ENCODE measurements at regions not wholly inside any gene's neighbourhood (a gene's known extent, or its start where the extent isn't known, plus 50 kb on each side); places are given as distances from the start of the nearest gene placed in this dataset.

DNA sequence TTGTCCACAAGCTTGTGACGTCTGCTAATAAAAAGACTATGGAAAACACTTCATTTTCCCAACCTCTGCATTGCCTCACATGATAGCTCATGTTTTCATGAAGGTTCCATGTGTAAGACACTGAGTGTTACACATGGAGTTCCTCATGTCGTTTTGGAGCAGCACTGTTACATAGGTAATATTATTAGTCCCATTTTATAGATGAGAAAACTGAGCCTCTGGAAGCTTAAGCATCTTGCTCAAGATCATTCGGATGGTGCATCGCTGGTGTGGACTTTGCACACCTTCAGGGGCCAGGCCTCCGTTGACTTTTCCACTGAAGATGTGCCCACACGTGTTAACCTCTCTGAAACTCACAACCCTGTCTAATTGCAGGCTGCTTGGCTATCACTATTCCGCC is 743.4 kb downstream of the UQCRFS1 start:
- TF ChIP-seq, protein P1, sequence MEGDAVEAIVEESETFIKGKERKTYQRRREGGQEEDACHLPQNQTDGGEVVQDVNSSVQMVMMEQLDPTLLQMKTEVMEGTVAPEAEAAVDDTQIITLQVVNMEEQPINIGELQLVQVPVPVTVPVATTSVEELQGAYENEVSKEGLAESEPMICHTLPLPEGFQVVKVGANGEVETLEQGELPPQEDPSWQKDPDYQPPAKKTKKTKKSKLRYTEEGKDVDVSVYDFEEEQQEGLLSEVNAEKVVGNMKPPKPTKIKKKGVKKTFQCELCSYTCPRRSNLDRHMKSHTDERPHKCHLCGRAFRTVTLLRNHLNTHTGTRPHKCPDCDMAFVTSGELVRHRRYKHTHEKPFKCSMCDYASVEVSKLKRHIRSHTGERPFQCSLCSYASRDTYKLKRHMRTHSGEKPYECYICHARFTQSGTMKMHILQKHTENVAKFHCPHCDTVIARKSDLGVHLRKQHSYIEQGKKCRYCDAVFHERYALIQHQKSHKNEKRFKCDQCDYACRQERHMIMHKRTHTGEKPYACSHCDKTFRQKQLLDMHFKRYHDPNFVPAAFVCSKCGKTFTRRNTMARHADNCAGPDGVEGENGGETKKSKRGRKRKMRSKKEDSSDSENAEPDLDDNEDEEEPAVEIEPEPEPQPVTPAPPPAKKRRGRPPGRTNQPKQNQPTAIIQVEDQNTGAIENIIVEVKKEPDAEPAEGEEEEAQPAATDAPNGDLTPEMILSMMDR (conservative IDR thresholded peaks at IDR 0.05) = no peak

More for the DNA sequence above, 743.4 kb downstream of the UQCRFS1 start:
- Mint-ChIP-seq H3K36me3 (ENCODE audit: insufficient read depth in 1 of 3, low read depth in 3 of 3) (no peaks in the 10 kb centered on the region), H3K27ac (no peak overlapping the region), H3K9me3 (no peaks in the 10 kb centered on the region; a peak in 1 of 5 replicates), H3K4me1 (peaks cover 16 to 21% of the 10 kb centered on the region in 2 experiments), H3K4me3 (no peak overlapping the region), H3K27me3 (ENCODE audit: low read depth) (no peaks in the 10 kb centered on the region)
- Histone ChIP-seq H3K27ac (ENCODE audit: insufficient read length, low read depth, low read length) (no peak overlapping the region), H4K8ac (replicated peaks; ENCODE audit: insufficient read length, low read depth, low read length) (no peak overlapping the region), H3K4ac (ENCODE audit: low read depth, low read length) (no peak overlapping the region), H3K23ac (ENCODE audit: insufficient read length, low read depth, low read length) (no peak overlapping the region), H4K5ac (ENCODE audit: insufficient read length, low read depth, low read length) (no peak overlapping the region), H4K91ac (ENCODE audit: insufficient read length, low read depth, low read length) (no peak overlapping the region), H3K79me2 (ENCODE audit: insufficient read depth, low read length) (no peaks in the 10 kb centered on the region), H2BK15ac (ENCODE audit: low read depth, low read length) (no peak overlapping the region), H3T11ph (ENCODE audit: low read length) (no peak overlapping the region), H3K18ac (ENCODE audit: insufficient read length, low read depth, low read length) (no peak overlapping the region), H2BK5ac (ENCODE audit: insufficient read length, low read length) (no peak overlapping the region), H3K79me1 (ENCODE audit: insufficient read depth, low read depth, low read length, poor library complexity, severe bottlenecking) (no peaks in the 10 kb centered on the region), H3K4me1 (ENCODE audit: insufficient read depth, low read length) (no peaks in the 10 kb centered on the region; the same call in 1 of the 2 replicates), H3K9me3 (ENCODE audit: control insufficient read depth, low read depth, low read length) (no peaks in the 10 kb centered on the region), H4K20me1 (ENCODE audit: control insufficient read depth, insufficient read depth, insufficient read length) (no peaks in the 10 kb centered on the region), H3K27me3 (ENCODE audit: insufficient read depth, low read length) (no peaks in the 10 kb centered on the region), H3K4me2 (ENCODE audit: insufficient read depth, insufficient read length, low read length) (no peak overlapping the region), H2AK5ac (ENCODE audit: insufficient read length, low read length) (no peak overlapping the region), H3K56ac (ENCODE audit: insufficient read length, low read depth, low read length) (no peak overlapping the region), H3K9ac (ENCODE audit: extremely low read depth, insufficient read length, low read length) (no peak overlapping the region), H2BK120ac (ENCODE audit: low read depth, low read length, poor library complexity, severe bottlenecking) (no peak overlapping the region), H3K14ac (ENCODE audit: insufficient read depth, low read length) (no peak overlapping the region), H3K23me2 (ENCODE audit: insufficient read length, low read depth, low read length, poor library complexity, severe bottlenecking) (no peaks in the 10 kb centered on the region), H2BK12ac (ENCODE audit: insufficient read length, low read depth, low read length) (no peak overlapping the region), H2AFZ (ENCODE audit: low read length) (no peak overlapping the region), H2BK20ac (ENCODE audit: low read depth, low read length, poor library complexity, severe bottlenecking) (no peak overlapping the region)
- WGBS (ENCODE audit: extremely low coverage, insufficient read length, low lambda C conversion rate) = no CpG with 5 or more reads among the region's 7 CpGs
- no peak for DNase-seq
